ENCODE measurements at regions not wholly inside any gene's neighbourhood (a gene's known extent, or its start where the extent isn't known, plus 50 kb on each side); places are given as distances from the start of the nearest gene placed in this dataset.
A peak's percentile ranks its signal among the peaks of the same experiment; 100 is the strongest.

GRCh38 chr11:43567396-43567975, 113.1 kb upstream of the HSD17B12 start:
- intact Hi-C loops (cut with DNase I) = no loop called here
- no peaks in the 10 kb centered on the region for H3K27me3 ChIP-seq
- H3K36me3 ChIP-seq = no peaks in the 10 kb centered on the region
- H3K4me3 ChIP-seq = no peak overlapping the region
- H3K4me1 ChIP-seq = no peaks in the 10 kb centered on the region
- no peak for DNase-seq (ENCODE audit: low spot score in 2 of 2)
- H3K9me3 ChIP-seq = no peaks in the 10 kb centered on the region
- H3K27ac ChIP-seq = no peak overlapping the region
- TF ChIP-seq, protein P1, sequence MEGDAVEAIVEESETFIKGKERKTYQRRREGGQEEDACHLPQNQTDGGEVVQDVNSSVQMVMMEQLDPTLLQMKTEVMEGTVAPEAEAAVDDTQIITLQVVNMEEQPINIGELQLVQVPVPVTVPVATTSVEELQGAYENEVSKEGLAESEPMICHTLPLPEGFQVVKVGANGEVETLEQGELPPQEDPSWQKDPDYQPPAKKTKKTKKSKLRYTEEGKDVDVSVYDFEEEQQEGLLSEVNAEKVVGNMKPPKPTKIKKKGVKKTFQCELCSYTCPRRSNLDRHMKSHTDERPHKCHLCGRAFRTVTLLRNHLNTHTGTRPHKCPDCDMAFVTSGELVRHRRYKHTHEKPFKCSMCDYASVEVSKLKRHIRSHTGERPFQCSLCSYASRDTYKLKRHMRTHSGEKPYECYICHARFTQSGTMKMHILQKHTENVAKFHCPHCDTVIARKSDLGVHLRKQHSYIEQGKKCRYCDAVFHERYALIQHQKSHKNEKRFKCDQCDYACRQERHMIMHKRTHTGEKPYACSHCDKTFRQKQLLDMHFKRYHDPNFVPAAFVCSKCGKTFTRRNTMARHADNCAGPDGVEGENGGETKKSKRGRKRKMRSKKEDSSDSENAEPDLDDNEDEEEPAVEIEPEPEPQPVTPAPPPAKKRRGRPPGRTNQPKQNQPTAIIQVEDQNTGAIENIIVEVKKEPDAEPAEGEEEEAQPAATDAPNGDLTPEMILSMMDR (IDR thresholded peaks at IDR 0.05) = peak in 2 of 3 experiments; percentile 47 to 58

DNA sequence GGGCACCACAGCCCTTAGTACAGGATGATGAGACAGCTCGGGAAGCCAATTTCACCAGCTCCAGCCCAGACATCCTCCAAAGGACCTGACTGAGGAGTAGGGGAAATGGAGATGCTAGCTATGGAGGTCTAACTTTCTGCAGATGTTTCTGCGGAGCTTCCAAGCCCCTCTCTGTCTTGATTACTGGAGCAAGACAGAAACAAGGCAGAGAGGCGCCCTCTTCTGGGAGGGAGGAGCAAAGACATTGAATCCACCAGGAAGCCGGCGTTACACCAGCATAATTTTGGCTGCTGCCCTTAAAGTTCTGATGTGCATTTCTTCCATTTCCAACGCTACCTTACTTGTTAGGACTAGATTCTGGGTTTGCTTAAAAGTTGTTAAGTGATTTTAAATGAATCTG, 107.3 kb upstream of the HSD17B12 start:
- Histone ChIP-seq H3K9me3 (no peaks in the 10 kb centered on the region), H3K27me3 (peaks cover 14% of the 10 kb centered on the region), H3K4me1 (peaks cover 0 to 14% of the 10 kb centered on the region in 2 donors), H3K4me3 (no peak overlapping the region), H3K36me3 (no peaks in the 10 kb centered on the region), H3K27ac (no peak overlapping the region)
- DNase-seq (ENCODE audit: low spot score in 2 of 2) = no peak
- intact Hi-C loops (cut with DNase I) = no loop called here
- TF ChIP-seq, protein P1 (IDR thresholded peaks at IDR 0.05) = no peak

DNA sequence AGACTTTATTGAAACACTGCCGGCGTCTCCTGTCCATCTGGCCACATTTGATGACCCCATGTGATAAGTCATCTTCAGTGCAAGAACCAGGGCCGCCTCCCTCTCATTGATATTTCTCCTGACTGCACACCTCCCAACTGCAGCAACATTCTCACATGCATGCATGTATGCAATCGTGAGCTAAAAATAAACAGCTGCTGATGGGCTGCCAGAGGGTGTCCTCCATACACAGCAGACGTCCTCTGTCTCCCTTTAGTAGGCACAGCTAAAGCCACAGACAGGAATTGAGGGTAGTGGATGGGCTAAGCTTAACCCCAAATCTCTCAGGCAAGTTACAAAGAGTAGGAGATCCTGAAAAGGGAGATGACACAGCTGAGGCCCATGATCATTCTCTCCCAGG, 106.7 kb upstream of the HSD17B12 start:
- no peaks in the 10 kb centered on the region for H3K9me3 ChIP-seq
- peaks cover 0 to 14% of the 10 kb centered on the region in 2 donors for H3K4me1 ChIP-seq
- H3K27ac ChIP-seq = no peak overlapping the region
- H3K27me3 ChIP-seq = peaks cover 19% of the 10 kb centered on the region
- no peak for DNase-seq (ENCODE audit: low spot score in 2 of 2)
- TF ChIP-seq, protein P1 (IDR thresholded peaks at IDR 0.05) = no peak
- intact Hi-C loops (cut with DNase I) = no loop called here
- H3K36me3 ChIP-seq = no peaks in the 10 kb centered on the region
- no peak overlapping the region for H3K4me3 ChIP-seq

DNA sequence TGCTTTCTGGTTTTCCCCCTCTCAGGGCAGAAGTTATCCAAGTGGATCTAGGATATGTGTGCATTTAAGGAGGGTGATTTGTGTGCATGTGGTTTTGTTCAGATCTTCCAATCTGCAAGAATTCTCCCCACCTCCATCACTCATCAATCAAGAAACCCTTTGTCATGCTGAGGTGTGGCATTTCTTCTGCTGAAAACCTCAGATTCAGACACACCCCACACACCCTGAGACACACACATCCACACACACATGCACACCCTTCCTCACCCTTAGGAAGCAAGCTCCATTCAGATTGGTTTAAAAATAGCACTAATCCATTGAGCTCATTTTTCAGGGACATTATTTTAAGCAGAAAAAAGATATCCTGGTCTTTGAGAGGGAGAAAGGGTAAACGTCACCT, 106.1 kb upstream of the HSD17B12 start:
- DNase-seq (ENCODE audit: low spot score in 2 of 2) = no peak
- Histone ChIP-seq H3K4me1 (peaks cover 0 to 17% of the 10 kb centered on the region in 2 donors), H3K27ac (no peak overlapping the region), H3K4me3 (no peak overlapping the region), H3K9me3 (no peaks in the 10 kb centered on the region), H3K27me3 (peaks cover 19% of the 10 kb centered on the region), H3K36me3 (no peaks in the 10 kb centered on the region)
- intact Hi-C loops (cut with DNase I) = no loop called here
- TF ChIP-seq, protein P1 (IDR thresholded peaks at IDR 0.05) = no peak

DNA sequence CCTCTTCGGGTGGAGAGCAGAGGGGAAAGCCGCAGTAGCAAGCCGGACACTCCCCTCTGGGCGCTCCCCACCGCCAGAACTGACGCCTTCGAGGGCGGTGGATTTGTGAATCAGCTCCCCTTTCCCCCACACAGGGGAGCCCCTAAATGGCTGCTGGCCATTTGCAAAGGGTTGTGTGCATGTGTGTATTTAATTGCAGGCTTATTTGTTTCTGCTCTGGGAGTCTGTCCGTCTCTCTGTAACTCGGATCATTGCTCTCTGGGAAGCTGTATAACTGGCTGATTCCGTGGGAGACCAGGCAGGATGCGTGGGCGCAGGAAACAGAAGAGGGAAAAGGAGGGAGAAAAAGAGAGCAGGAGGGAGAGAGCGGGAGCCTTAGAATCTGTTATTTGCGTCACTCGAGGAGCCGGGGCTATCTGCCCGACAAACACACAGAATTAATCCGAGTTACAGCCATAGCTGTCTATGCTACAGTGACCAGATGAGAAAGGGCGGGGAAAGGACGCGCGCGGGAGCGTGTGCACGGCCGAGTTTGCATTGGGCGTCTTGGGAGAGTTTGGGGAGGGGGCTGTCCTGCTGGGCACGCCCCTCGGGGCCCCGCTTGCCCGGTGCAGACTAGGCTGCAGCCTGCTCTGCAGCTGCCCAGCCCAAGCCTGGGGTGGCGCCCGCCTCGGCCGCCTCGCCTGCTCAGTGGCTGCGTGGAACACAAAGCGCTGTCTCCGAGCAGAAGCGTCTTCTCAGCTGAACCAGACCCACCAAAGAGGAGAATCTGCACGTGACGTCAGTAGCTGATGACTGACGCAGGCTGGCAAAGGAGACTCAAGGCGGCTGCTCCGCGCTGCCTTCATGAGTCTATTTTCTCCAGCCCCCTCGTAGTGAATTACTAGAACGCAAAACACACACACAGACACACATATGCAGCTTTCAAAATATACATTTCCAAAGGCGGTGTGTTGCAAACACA, 105.3 kb upstream of the HSD17B12 start:
- peaks cover 0 to 17% of the 10 kb centered on the region in 2 donors for H3K4me1 ChIP-seq
- no peak for DNase-seq (ENCODE audit: low spot score in 2 of 2)
- peak overlapping the region; percentile 23 to 43 for H3K4me3 ChIP-seq
- TF ChIP-seq, protein P1 (IDR thresholded peaks at IDR 0.05) = no peak
- H3K9me3 ChIP-seq = no peaks in the 10 kb centered on the region
- intact Hi-C loops (cut with DNase I) = loop anchor here (5.0 kb wide), 1 partner anchor 47 kb away; no protein-coding TSS in a partner anchor
- no peak overlapping the region for H3K27ac ChIP-seq
- H3K36me3 ChIP-seq = no peaks in the 10 kb centered on the region
- peaks cover 20% of the 10 kb centered on the region for H3K27me3 ChIP-seq

All from ascending aorta (tissue), 2 donors.